Hepatocyte (in vitro differentiated cells): ENCODE measurements at regions not wholly inside any gene's neighbourhood (a gene's known extent, or its start where the extent isn't known, plus 50 kb on each side); places are given as distances from the start of the nearest gene placed in this dataset.
"Not testable (repeated sequence)": the region's sequence is repeated elsewhere in the genome, so short reads cannot be mapped to it uniquely, and the experiment has no call there.

Experiments
- DNase-seq: peaks from one replicate; pipeline ENCODE4 v3.0.0-alpha.2; 2016; ENCODE audit warnings: low spot score
- H2AFZ ChIP-seq: fragments of 200-600 bp; sonication (generic); 2 replicates; pipeline ENCODE4 v1.6.0; 2016; ENCODE audit warnings: antibody characterized with exemption, mild to moderate bottlenecking
- H3K27ac ChIP-seq: fragments of 200-600 bp; sonication (generic); 2 replicates; pipeline ENCODE4 v1.5.1; 2016; ENCODE audit warnings: mild to moderate bottlenecking
- H3K27me3 ChIP-seq: fragments of 200-600 bp; sonication (generic); 2 replicates; pipeline ENCODE4 v1.6.1; 2016
- H3K36me3 ChIP-seq: fragments of 200-600 bp; sonication (generic); replicated peaks from 2 replicates; pipeline ENCODE4 v1.5.1; 2016; ENCODE audit warnings: low read depth; ENCODE audit not compliant: insufficient read depth
- H3K4me1 ChIP-seq: fragments of 200-600 bp; sonication (generic); 2 replicates; pipeline ENCODE4 v1.5.1; 2016; ENCODE audit warnings: mild to moderate bottlenecking, moderate library complexity; ENCODE audit not compliant: insufficient read depth
- H3K4me2 ChIP-seq: fragments of 200-600 bp; sonication (generic); 2 replicates; pipeline ENCODE4 v1.6.0; 2016
- H3K4me3 ChIP-seq: fragments of 200-600 bp; sonication (generic); 2 replicates; pipeline ENCODE4 v1.5.1; 2016; ENCODE audit warnings: mild to moderate bottlenecking
- H3K79me2 ChIP-seq: fragments of 200-600 bp; sonication (generic); 2 replicates; pipeline ENCODE4 v1.6.0; 2017; ENCODE audit warnings: mild to moderate bottlenecking
- H3K9me2 ChIP-seq: fragments of 200-600 bp; sonication (generic); replicated peaks from 2 replicates; pipeline ENCODE4 v1.6.0; 2017; ENCODE audit warnings: mild to moderate bottlenecking; ENCODE audit not compliant: insufficient read depth
- H3K9me3 ChIP-seq: fragments of 200-600 bp; sonication (generic); 2 replicates; pipeline ENCODE4 v1.5.1; 2016; ENCODE audit warnings: low read depth, mild to moderate bottlenecking
- H4K20me1 ChIP-seq: fragments of 200-600 bp; sonication (generic); 2 replicates; pipeline ENCODE4 v1.6.0; 2016; ENCODE audit warnings: mild to moderate bottlenecking; ENCODE audit not compliant: insufficient read depth, poor library complexity, severe bottlenecking
- EZH2 ChIP-seq: fragments of 200-600 bp; sonication (generic); IDR thresholded peaks from 2 replicates; pipeline ENCODE4 v1.6.1; 2016; ENCODE audit warnings: antibody characterized with exemption, mild to moderate bottlenecking, borderline replicate concordance
- EZH2phosphoT487 ChIP-seq: fragments of 200-600 bp; sonication (generic); IDR thresholded peaks from one replicate; pipeline ENCODE4 v1.6.1; 2018; ENCODE audit warnings: antibody characterized with exemption, mild to moderate bottlenecking, low read depth, moderate library complexity; ENCODE audit not compliant: unreplicated experiment, severe bottlenecking
- WGBS: methylation state at CpG from one replicate; pipeline ENCODE4 v1.1.6; 2016; ENCODE audit warnings: low lambda C conversion rate; ENCODE audit errors: missing lambda C conversion rate; 5-methylcytosine and 5-hydroxymethylcytosine counted together
- TF ChIP-seq, protein P1 (sequence below): fragments of 200-600 bp; sonication (generic); IDR thresholded peaks from 2 replicates; pipeline ENCODE4 v1.5.1; 2016; ENCODE audit warnings: antibody characterized with exemption, mild to moderate bottlenecking; ENCODE audit not compliant: poor library complexity

DNA sequence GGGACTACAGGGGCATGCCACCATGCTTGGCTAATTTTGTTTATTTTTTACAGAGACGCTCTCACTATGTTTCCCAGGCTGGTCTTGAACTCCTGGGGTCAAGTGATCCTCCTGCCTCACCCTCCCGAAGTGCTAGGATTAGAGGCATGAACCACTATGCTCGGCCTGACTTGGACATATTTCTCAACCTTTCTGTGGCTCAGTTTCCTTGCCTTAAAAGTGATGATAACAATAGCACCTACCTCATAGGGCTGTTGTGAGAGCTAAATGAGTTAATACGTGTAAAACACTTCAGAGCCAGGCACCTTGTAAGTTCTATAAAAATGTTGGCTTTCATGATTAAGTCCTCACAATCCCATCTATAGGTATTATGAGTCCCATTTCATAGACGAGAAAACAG is 89.2 kb upstream of the METAP2 start:
- H3K79me2 ChIP-seq: no peaks in the 10 kb centered on the region
- H2AFZ ChIP-seq: no peak overlapping the region
- no peaks in the 10 kb centered on the region for H3K27me3 ChIP-seq
- H3K9me2 ChIP-seq: no peaks in the 10 kb centered on the region
- TF ChIP-seq, protein P1, sequence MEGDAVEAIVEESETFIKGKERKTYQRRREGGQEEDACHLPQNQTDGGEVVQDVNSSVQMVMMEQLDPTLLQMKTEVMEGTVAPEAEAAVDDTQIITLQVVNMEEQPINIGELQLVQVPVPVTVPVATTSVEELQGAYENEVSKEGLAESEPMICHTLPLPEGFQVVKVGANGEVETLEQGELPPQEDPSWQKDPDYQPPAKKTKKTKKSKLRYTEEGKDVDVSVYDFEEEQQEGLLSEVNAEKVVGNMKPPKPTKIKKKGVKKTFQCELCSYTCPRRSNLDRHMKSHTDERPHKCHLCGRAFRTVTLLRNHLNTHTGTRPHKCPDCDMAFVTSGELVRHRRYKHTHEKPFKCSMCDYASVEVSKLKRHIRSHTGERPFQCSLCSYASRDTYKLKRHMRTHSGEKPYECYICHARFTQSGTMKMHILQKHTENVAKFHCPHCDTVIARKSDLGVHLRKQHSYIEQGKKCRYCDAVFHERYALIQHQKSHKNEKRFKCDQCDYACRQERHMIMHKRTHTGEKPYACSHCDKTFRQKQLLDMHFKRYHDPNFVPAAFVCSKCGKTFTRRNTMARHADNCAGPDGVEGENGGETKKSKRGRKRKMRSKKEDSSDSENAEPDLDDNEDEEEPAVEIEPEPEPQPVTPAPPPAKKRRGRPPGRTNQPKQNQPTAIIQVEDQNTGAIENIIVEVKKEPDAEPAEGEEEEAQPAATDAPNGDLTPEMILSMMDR: no peak
- TF ChIP-seq EZH2phosphoT487: no peak
- TF ChIP-seq EZH2: no peak
- H3K9me3 ChIP-seq: no peaks in the 10 kb centered on the region
- H3K36me3 ChIP-seq: no peaks in the 10 kb centered on the region
- no peaks in the 10 kb centered on the region for H4K20me1 ChIP-seq
- peak overlapping the region; percentile 27 for H3K27ac ChIP-seq
- DNase-seq: no peak
- H3K4me3 ChIP-seq: no peak overlapping the region
- H3K4me1 ChIP-seq: no peaks in the 10 kb centered on the region
- H3K4me2 ChIP-seq: peak overlapping the region; percentile 58
- 91% methylated on average over 5 of the region's 5 CpGs for WGBS

DNA sequence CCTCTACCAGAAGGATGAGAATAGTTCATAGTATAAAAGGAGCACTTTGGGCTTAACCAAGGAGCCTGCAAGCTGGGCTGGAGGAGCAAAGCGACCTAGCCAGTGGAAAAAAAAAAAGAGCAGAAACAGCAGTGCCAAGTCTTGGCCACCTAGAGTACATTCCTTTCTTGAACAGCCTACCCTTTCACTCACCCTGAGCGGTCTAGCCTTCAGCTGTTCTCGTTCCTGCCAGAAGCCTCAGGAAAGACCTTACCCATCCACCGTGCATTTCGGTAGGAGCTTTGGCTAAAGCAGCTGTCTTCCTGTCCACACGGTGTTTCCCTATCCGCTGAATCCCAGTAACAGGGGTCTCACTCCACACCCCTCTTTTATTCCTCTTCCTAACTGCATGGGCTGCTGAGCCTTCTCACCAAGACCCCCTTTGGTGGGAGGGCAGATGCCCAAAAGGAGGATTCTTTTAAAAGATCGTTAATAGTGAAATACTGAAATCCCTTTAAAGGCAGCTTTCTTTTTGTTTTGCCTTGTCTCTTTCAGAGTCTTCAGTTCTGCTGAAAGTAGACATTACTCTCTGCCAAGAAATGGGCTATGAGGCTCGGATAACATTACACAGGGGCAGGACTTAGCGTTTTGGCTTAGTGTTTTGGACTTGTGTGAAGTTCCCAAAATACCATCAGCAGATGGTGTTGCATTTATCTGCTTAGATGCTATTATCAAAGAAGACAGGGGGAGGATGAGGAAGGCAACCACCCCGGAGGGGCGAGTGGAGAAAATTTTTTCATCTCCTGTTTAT is 88.5 kb upstream of the METAP2 start:
- H3K9me3 ChIP-seq: no peaks in the 10 kb centered on the region
- no peaks in the 10 kb centered on the region for H3K27me3 ChIP-seq
- 69% methylated on average over 12 of the region's 12 CpGs for WGBS
- H3K36me3 ChIP-seq: no peaks in the 10 kb centered on the region
- no peaks in the 10 kb centered on the region for H4K20me1 ChIP-seq
- no peak overlapping the region for H2AFZ ChIP-seq
- no peaks in the 10 kb centered on the region for H3K79me2 ChIP-seq
- no peaks in the 10 kb centered on the region for H3K4me1 ChIP-seq
- peak overlapping the region; percentile 74 for H3K27ac ChIP-seq
- H3K4me2 ChIP-seq: peak overlapping the region; percentile 58
- H3K4me3 ChIP-seq: no peak overlapping the region
- no peaks in the 10 kb centered on the region for H3K9me2 ChIP-seq
- peak; percentile 11 for DNase-seq
- TF ChIP-seq EZH2: no peak
- no peak for TF ChIP-seq EZH2phosphoT487
- TF ChIP-seq, protein P1: no peak

DNA sequence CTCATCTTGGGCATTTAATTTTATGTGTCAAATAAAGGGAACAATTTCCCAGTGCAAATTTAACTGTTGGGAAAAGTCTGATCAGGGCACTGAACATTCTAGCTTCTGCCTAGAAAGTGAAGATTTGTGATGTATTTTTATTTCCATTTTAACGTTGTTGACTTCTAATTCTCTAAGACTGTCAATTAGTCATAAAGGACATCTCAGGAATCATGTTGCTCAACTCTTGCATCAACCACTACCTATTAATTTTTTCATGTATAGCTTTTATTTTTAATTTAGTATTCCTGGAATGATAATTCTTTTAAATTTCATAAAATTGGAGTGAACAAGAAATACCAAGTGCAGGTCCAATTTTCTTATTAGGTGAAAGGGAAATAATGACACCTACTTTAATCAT is 87.9 kb upstream of the METAP2 start:
- H4K20me1 ChIP-seq: no peaks in the 10 kb centered on the region
- no peaks in the 10 kb centered on the region for H3K27me3 ChIP-seq
- H3K79me2 ChIP-seq: no peaks in the 10 kb centered on the region
- WGBS: 91% methylated on average over 1 of the region's 1 CpG
- peak overlapping the region; percentile 58 for H3K4me2 ChIP-seq
- no peaks in the 10 kb centered on the region for H3K4me1 ChIP-seq
- TF ChIP-seq, protein P1: no peak
- TF ChIP-seq EZH2phosphoT487 (no peak), EZH2 (no peak)
- H3K36me3 ChIP-seq: no peaks in the 10 kb centered on the region
- H3K9me3 ChIP-seq: no peaks in the 10 kb centered on the region
- H3K9me2 ChIP-seq: no peaks in the 10 kb centered on the region
- peak overlapping the region; percentile 74 for H3K27ac ChIP-seq
- H2AFZ ChIP-seq: no peak overlapping the region
- no peak for DNase-seq
- no peak overlapping the region for H3K4me3 ChIP-seq

DNA sequence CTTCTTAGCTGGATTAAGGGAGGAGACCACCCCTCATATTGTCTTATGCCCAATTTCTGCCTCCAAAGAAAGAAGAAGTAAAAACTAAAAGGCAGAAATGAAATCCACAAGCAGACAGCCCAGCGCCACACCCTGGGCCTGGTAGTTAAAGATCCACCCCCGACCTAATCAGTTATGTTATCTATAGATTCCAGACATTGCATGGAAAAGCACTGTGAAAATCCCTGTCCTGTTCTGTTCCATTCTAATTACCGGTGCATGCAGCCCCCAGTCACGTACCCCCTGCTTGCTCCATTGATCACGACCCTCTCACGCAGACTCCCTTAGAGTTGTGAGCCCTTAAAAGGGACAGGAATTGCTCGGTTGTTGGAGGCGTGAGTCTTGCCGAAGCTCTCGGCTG is 85.7 kb upstream of the METAP2 start:
- H3K9me3 ChIP-seq, H3K79me2 ChIP-seq, H4K20me1 ChIP-seq, H3K27ac ChIP-seq, H3K4me2 ChIP-seq, H3K4me1 ChIP-seq, H3K4me3 ChIP-seq, H3K27me3 ChIP-seq, DNase-seq, H3K9me2 ChIP-seq, H3K36me3 ChIP-seq, H2AFZ ChIP-seq: not testable (repeated sequence)
- WGBS: 78% methylated on average over 10 of the region's 10 CpGs
